PC-3 (cell line): ENCODE measurements at regions not wholly inside any gene's neighbourhood (a gene's known extent, or its start where the extent isn't known, plus 50 kb on each side); places are given as distances from the start of the nearest gene placed in this dataset.

Experiments used
- EZH2 ChIP-seq: fragments of 300-600 bp; sonication (generic); IDR thresholded peaks from one replicate; pipeline ENCODE4 v1.6.1; 2017; ENCODE audit warnings: antibody characterized with exemption, mild to moderate bottlenecking, low read length; ENCODE audit not compliant: unreplicated experiment
- EZH2phosphoT487 ChIP-seq: fragments of 300-600 bp; sonication (generic); IDR thresholded peaks from 2 replicates; pipeline ENCODE4 v1.6.1; 2018; ENCODE audit warnings: mild to moderate bottlenecking, antibody characterized with exemption, low read length, borderline replicate concordance
- TF ChIP-seq, protein P1 (sequence below): fragments of 300-600 bp; sonication (generic); conservative IDR thresholded peaks from 2 replicates; pipeline ENCODE4 v1.5.1; 2017; ENCODE audit warnings: antibody characterized with exemption, low read depth, mild to moderate bottlenecking, low read length

DNA sequence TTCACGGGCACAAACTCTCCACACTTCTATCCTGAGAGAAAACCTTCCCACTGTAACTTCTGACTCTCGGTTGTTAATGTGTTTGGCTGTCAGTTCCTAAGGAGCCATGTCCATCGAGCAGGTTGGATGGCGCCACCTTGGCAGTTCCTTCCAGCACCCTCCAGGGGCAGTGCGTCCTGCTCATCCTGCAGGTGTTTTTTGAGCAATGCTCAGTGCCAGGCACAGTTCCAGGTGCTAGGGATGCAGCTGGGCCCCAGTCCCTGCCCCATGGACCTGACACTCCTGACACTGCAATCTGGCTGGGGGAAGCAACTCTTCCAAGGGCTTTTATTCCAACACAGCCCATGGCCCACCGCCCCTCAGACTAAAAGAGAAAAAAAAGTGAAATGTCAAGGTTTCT lies 376.4 kb downstream of the PREX1 start:
- TF ChIP-seq, protein P1, sequence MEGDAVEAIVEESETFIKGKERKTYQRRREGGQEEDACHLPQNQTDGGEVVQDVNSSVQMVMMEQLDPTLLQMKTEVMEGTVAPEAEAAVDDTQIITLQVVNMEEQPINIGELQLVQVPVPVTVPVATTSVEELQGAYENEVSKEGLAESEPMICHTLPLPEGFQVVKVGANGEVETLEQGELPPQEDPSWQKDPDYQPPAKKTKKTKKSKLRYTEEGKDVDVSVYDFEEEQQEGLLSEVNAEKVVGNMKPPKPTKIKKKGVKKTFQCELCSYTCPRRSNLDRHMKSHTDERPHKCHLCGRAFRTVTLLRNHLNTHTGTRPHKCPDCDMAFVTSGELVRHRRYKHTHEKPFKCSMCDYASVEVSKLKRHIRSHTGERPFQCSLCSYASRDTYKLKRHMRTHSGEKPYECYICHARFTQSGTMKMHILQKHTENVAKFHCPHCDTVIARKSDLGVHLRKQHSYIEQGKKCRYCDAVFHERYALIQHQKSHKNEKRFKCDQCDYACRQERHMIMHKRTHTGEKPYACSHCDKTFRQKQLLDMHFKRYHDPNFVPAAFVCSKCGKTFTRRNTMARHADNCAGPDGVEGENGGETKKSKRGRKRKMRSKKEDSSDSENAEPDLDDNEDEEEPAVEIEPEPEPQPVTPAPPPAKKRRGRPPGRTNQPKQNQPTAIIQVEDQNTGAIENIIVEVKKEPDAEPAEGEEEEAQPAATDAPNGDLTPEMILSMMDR = 0 out of 2 replicates have a peak, but pooled peaks have one; percentile 16
- TF ChIP-seq EZH2 (no peak), EZH2phosphoT487 (no peak)
